ENCODE measurements at regions not wholly inside any gene's neighbourhood (a gene's known extent, or its start where the extent isn't known, plus 50 kb on each side); places are given as distances from the start of the nearest gene placed in this dataset.

GRCh38 chr22:49425356-49425755 lies 402.3 kb downstream of the BRD1 start:
- no peak for TF ChIP-seq CTCF (IDR thresholded peaks at IDR 0.05)
- ATAC-seq (ENCODE audit: low FRiP score) (no peak), DNase-seq (ENCODE audit: low spot score) (no peak)

GRCh38 chr22:49424893-49425270 lies 402.8 kb downstream of the BRD1 start:
- TF ChIP-seq CTCF (IDR thresholded peaks at IDR 0.05), result no peak
- DNase-seq (ENCODE audit: low spot score) (no peak), ATAC-seq (ENCODE audit: low FRiP score) (no peak)

- DNase-seq (ENCODE audit: low spot score) (no peak), ATAC-seq (ENCODE audit: low FRiP score) (no peak)
- no peak for TF ChIP-seq CTCF (IDR thresholded peaks at IDR 0.05)
These were observed 404.5 kb downstream of the BRD1 start for GRCh38 chr22:49423125-49423650.

GRCh38 chr22:49422701-49423100 lies 405.0 kb downstream of the BRD1 start:
- ATAC-seq (ENCODE audit: low FRiP score), result no peak
- DNase-seq (ENCODE audit: low spot score), result no peak
- no peak for TF ChIP-seq CTCF (IDR thresholded peaks at IDR 0.05)

- ATAC-seq (ENCODE audit: low FRiP score) (no peak), DNase-seq (ENCODE audit: low spot score) (no peak)
- no peak for TF ChIP-seq CTCF (IDR thresholded peaks at IDR 0.05)
These were observed 407.0 kb downstream of the BRD1 start for GRCh38 chr22:49420651-49421050.

GRCh38 chr22:49419661-49420060 lies 408.0 kb downstream of the BRD1 start:
- DNase-seq (ENCODE audit: low spot score) (no peak), ATAC-seq (ENCODE audit: low FRiP score) (no peak)
- no peak for TF ChIP-seq CTCF (IDR thresholded peaks at IDR 0.05)

- TF ChIP-seq CTCF (IDR thresholded peaks at IDR 0.05), result no peak
- DNase-seq (ENCODE audit: low spot score) (no peak), ATAC-seq (ENCODE audit: low FRiP score) (no peak)
These were observed 408.7 kb downstream of the BRD1 start for GRCh38 chr22:49418943-49419342.

Data from omental fat pad (tissue), 3 donors.